ENCODE measurements at regions not wholly inside any gene's neighbourhood (a gene's known extent, or its start where the extent isn't known, plus 50 kb on each side); places are given as distances from the start of the nearest gene placed in this dataset.
"Not testable (repeated sequence)": the region's sequence is repeated elsewhere in the genome, so short reads cannot be mapped to it uniquely, and the experiment has no call there.

- H3K4me1 Mint-ChIP-seq; H3K4me3 Mint-ChIP-seq; H3K4me3 ChIP-seq (ENCODE audit: low read length); POLR2A ChIA-PET; CTCF ChIA-PET; H3K36me3 ChIP-seq (ENCODE audit: insufficient read depth, low read length); H3K27ac ChIP-seq (ENCODE audit: low read depth, low read length); H3K27me3 ChIP-seq (ENCODE audit: insufficient read depth, low read length, poor library complexity, severe bottlenecking); H3K9me3 Mint-ChIP-seq; H3K27ac Mint-ChIP-seq; H3K4me1 ChIP-seq (ENCODE audit: insufficient read depth, low read length); DNase-seq; H3K27me3 Mint-ChIP-seq; H3K36me3 Mint-ChIP-seq; H3K9me3 ChIP-seq (ENCODE audit: low read length): not testable (repeated sequence)
These were observed 206.3 kb upstream of the IRF2BP2 start for GRCh38 chr1:234816186-234816851.

- H3K9me3 Mint-ChIP-seq; H3K9me3 ChIP-seq (ENCODE audit: low read length); DNase-seq; CTCF ChIA-PET; H3K27me3 ChIP-seq (ENCODE audit: insufficient read depth, low read length, poor library complexity, severe bottlenecking); H3K36me3 Mint-ChIP-seq; H3K4me3 ChIP-seq (ENCODE audit: low read length); H3K4me1 ChIP-seq (ENCODE audit: insufficient read depth, low read length); H3K36me3 ChIP-seq (ENCODE audit: insufficient read depth, low read length); H3K27me3 Mint-ChIP-seq; H3K27ac ChIP-seq (ENCODE audit: low read depth, low read length); H3K4me1 Mint-ChIP-seq; H3K4me3 Mint-ChIP-seq; H3K27ac Mint-ChIP-seq; POLR2A ChIA-PET: not testable (repeated sequence)
These were observed 205.4 kb upstream of the IRF2BP2 start for GRCh38 chr1:234815295-234815815.

GRCh38 chr1:234814235-234814634 is 204.3 kb upstream of the IRF2BP2 start:
- POLR2A ChIA-PET; H3K9me3 ChIP-seq (ENCODE audit: low read length); H3K27ac Mint-ChIP-seq; H3K36me3 ChIP-seq (ENCODE audit: insufficient read depth, low read length); H3K4me3 Mint-ChIP-seq; H3K27me3 ChIP-seq (ENCODE audit: insufficient read depth, low read length, poor library complexity, severe bottlenecking); CTCF ChIA-PET; H3K4me3 ChIP-seq (ENCODE audit: low read length); H3K9me3 Mint-ChIP-seq; H3K27ac ChIP-seq (ENCODE audit: low read depth, low read length); H3K4me1 Mint-ChIP-seq; DNase-seq; H3K36me3 Mint-ChIP-seq; H3K27me3 Mint-ChIP-seq; H3K4me1 ChIP-seq (ENCODE audit: insufficient read depth, low read length): not testable (repeated sequence)

DNA sequence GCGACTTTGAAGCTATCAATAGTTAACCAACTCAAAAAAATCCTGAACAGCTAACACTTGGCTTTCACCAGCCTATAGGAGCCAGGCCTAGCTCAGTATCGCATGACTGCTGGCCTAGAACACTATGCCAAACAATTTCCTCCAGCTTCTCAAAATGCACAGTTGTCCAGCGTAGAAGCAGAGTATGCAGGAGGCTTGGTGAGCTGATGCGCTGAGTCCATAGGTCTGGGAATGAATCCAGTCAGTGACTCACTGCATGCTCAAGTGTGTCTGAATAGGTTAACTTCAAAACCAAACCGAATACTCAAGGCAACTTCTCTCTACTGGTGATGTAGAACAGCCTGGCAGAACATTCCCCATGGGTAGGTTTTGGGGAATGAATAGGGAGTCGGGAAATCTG is 201.8 kb upstream of the IRF2BP2 start:
- H3K27me3 Mint-ChIP-seq; POLR2A ChIA-PET; H3K9me3 ChIP-seq (ENCODE audit: low read length); H3K4me3 ChIP-seq (ENCODE audit: low read length); H3K4me3 Mint-ChIP-seq; H3K4me1 Mint-ChIP-seq; H3K4me1 ChIP-seq (ENCODE audit: insufficient read depth, low read length); CTCF ChIA-PET; H3K27me3 ChIP-seq (ENCODE audit: insufficient read depth, low read length, poor library complexity, severe bottlenecking); DNase-seq; H3K36me3 Mint-ChIP-seq; H3K9me3 Mint-ChIP-seq; H3K36me3 ChIP-seq (ENCODE audit: insufficient read depth, low read length); H3K27ac ChIP-seq (ENCODE audit: low read depth, low read length); H3K27ac Mint-ChIP-seq: not testable (repeated sequence)

GRCh38 chr1:234810726-234811125 is 200.7 kb upstream of the IRF2BP2 start:
- H3K4me1 ChIP-seq (ENCODE audit: insufficient read depth, low read length); CTCF ChIA-PET; H3K27me3 ChIP-seq (ENCODE audit: insufficient read depth, low read length, poor library complexity, severe bottlenecking); H3K4me3 ChIP-seq (ENCODE audit: low read length); H3K4me1 Mint-ChIP-seq; DNase-seq; H3K9me3 Mint-ChIP-seq; H3K36me3 Mint-ChIP-seq; H3K27ac Mint-ChIP-seq; POLR2A ChIA-PET; H3K27me3 Mint-ChIP-seq; H3K36me3 ChIP-seq (ENCODE audit: insufficient read depth, low read length); H3K9me3 ChIP-seq (ENCODE audit: low read length); H3K4me3 Mint-ChIP-seq; H3K27ac ChIP-seq (ENCODE audit: low read depth, low read length): not testable (repeated sequence)

- H3K4me1 ChIP-seq (ENCODE audit: insufficient read depth, low read length); H3K4me3 Mint-ChIP-seq; H3K27me3 ChIP-seq (ENCODE audit: insufficient read depth, low read length, poor library complexity, severe bottlenecking); H3K9me3 Mint-ChIP-seq; H3K4me3 ChIP-seq (ENCODE audit: low read length); CTCF ChIA-PET; POLR2A ChIA-PET; H3K9me3 ChIP-seq (ENCODE audit: low read length); H3K36me3 ChIP-seq (ENCODE audit: insufficient read depth, low read length); H3K36me3 Mint-ChIP-seq; H3K27ac ChIP-seq (ENCODE audit: low read depth, low read length); H3K27ac Mint-ChIP-seq; H3K27me3 Mint-ChIP-seq; H3K4me1 Mint-ChIP-seq; DNase-seq: not testable (repeated sequence)
These were observed 199.9 kb upstream of the IRF2BP2 start for GRCh38 chr1:234809854-234810245.

DNA sequence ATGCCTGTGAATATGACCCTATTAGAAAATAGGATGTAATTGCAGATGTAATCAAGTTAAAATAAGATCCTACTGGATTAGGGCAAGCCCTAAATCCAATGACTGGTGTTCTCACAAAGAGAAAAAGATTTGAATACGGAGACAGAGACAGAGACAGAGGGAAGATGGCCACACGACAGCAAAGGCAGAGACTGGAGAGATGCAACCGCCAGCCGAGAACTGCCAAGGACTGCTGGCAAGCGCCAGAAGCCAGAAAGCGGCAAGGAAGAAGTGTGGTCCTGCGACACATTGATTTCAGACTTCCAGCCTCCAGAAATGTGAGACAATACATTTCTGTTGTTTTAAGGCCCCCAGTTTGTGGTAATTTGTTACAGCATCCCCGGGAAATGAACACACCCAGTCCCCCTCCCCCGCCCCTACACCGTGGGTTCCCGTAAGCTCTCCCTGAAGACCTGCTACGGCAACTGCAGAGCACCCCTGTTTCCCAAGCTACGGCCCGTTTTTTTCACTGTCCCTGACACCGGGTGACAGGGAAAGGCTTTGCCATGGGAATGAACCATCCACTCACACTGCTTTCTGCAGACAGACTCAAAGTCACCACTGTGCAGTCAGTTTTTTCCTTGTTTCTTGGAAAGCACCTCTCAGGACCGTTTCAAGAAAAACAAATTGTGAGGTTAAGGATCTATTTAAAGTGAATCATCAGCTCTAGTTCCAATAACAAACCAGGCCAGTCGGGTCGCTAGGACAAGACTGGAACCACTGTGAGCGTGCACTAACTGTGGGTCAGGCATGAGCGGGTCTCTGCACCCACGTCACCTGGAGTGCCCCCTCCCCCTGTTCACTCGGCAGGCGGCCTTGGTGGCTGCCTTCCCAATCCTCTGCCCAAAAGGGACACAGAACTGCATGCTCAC is 199.2 kb upstream of the IRF2BP2 start:
- H3K4me3 ChIP-seq (ENCODE audit: low read length); H3K9me3 ChIP-seq (ENCODE audit: low read length); POLR2A ChIA-PET; H3K27ac ChIP-seq (ENCODE audit: low read depth, low read length); H3K27ac Mint-ChIP-seq; H3K36me3 ChIP-seq (ENCODE audit: insufficient read depth, low read length); H3K27me3 Mint-ChIP-seq; H3K27me3 ChIP-seq (ENCODE audit: insufficient read depth, low read length, poor library complexity, severe bottlenecking); H3K4me1 ChIP-seq (ENCODE audit: insufficient read depth, low read length); H3K4me1 Mint-ChIP-seq; H3K4me3 Mint-ChIP-seq; H3K36me3 Mint-ChIP-seq; CTCF ChIA-PET; H3K9me3 Mint-ChIP-seq; DNase-seq: not testable (repeated sequence)

GRCh38 chr1:234808459-234808858 is 198.5 kb upstream of the IRF2BP2 start:
- H3K4me1 Mint-ChIP-seq; H3K36me3 ChIP-seq (ENCODE audit: insufficient read depth, low read length); H3K36me3 Mint-ChIP-seq; H3K9me3 Mint-ChIP-seq; H3K4me3 ChIP-seq (ENCODE audit: low read length); H3K27ac ChIP-seq (ENCODE audit: low read depth, low read length); H3K27me3 ChIP-seq (ENCODE audit: insufficient read depth, low read length, poor library complexity, severe bottlenecking); POLR2A ChIA-PET; H3K9me3 ChIP-seq (ENCODE audit: low read length); CTCF ChIA-PET; DNase-seq; H3K4me3 Mint-ChIP-seq; H3K27ac Mint-ChIP-seq; H3K27me3 Mint-ChIP-seq; H3K4me1 ChIP-seq (ENCODE audit: insufficient read depth, low read length): not testable (repeated sequence)

Measured in CD8-positive, alpha-beta memory T cell (primary cell).